HL-60 (cell line): ENCODE measurements at regions not wholly inside any gene's neighbourhood (a gene's known extent, or its start where the extent isn't known, plus 50 kb on each side); places are given as distances from the start of the nearest gene placed in this dataset.

Source experiments
- DNase-seq, 2 experiments: peaks; one replicate each; pipeline ENCODE4 v3.0.0-alpha.2; 2010 to 2020; ENCODE audit warnings: low read depth in 1 of 2, low spot score in 1 of 2
- H3K27ac ChIP-seq: fragments of 250-450 bp; sonication (Bioruptor Pico); replicated peaks from 2 replicates; pipeline ENCODE4 v1.5.1; 2020; ENCODE audit warnings: mild to moderate bottlenecking, moderate library complexity
- H3K27me3 ChIP-seq: fragments of 250-450 bp; sonication (Bioruptor Pico); 2 replicates; pipeline ENCODE4 v1.5.1; 2021; ENCODE audit warnings: mild to moderate bottlenecking, moderate library complexity; ENCODE audit not compliant: insufficient read depth, poor library complexity, severe bottlenecking
- H3K4me3 ChIP-seq: replicated peaks from 2 replicates; pipeline ENCODE4 v1.5.1; 2011; ENCODE audit warnings: mild to moderate bottlenecking, control low read depth, low read length; ENCODE audit not compliant: insufficient read depth
- GABPA ChIP-seq: IDR thresholded peaks from 2 replicates; pipeline ENCODE4 v1.6.1; 2012; ENCODE audit warnings: low read depth
- POLR2AphosphoS5 ChIP-seq: IDR thresholded peaks from 2 replicates; pipeline ENCODE4 v1.6.1; 2012; ENCODE audit warnings: low read depth
- SPI1 ChIP-seq: IDR thresholded peaks from 2 replicates; pipeline ENCODE4 v1.6.1; 2012; ENCODE audit warnings: low read depth, mild to moderate bottlenecking, borderline replicate concordance
- TF ChIP-seq, protein P1 (sequence below): IDR thresholded peaks from 2 replicates; pipeline ENCODE4 v1.6.1; 2012; ENCODE audit warnings: low read depth; ENCODE audit not compliant: insufficient replicate concordance
- TF ChIP-seq, protein P2 (sequence below): IDR thresholded peaks from one replicate; pipeline ENCODE4 v1.5.1; 2011; ENCODE audit warnings: low read length, control low read depth, inconsistent platforms; ENCODE audit not compliant: insufficient read depth

DNA sequence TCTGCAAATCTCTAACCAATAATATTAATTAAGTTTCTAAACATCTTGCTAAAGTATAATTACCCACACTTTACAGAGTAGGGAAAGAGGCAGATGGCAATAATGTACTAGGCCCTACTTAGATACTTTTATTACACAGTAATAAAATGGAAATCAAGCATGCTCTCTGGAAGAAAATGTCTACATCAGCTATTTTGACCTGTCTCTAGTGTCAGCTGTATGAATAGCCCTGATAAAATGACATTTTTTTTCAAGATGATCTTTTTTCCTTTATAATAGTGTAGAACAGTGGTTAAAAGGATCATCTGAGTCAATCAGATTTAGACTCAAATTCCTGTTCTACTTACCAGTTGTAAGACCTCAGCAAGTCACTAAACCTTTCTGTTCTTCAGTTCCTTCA, 397.3 kb downstream of the GRB14 start:
- no peak for DNase-seq
- Histone ChIP-seq H3K27me3 (no peaks in the 10 kb centered on the region), H3K27ac (no peak overlapping the region), H3K4me3 (no peak overlapping the region)
- TF ChIP-seq, protein P1, sequence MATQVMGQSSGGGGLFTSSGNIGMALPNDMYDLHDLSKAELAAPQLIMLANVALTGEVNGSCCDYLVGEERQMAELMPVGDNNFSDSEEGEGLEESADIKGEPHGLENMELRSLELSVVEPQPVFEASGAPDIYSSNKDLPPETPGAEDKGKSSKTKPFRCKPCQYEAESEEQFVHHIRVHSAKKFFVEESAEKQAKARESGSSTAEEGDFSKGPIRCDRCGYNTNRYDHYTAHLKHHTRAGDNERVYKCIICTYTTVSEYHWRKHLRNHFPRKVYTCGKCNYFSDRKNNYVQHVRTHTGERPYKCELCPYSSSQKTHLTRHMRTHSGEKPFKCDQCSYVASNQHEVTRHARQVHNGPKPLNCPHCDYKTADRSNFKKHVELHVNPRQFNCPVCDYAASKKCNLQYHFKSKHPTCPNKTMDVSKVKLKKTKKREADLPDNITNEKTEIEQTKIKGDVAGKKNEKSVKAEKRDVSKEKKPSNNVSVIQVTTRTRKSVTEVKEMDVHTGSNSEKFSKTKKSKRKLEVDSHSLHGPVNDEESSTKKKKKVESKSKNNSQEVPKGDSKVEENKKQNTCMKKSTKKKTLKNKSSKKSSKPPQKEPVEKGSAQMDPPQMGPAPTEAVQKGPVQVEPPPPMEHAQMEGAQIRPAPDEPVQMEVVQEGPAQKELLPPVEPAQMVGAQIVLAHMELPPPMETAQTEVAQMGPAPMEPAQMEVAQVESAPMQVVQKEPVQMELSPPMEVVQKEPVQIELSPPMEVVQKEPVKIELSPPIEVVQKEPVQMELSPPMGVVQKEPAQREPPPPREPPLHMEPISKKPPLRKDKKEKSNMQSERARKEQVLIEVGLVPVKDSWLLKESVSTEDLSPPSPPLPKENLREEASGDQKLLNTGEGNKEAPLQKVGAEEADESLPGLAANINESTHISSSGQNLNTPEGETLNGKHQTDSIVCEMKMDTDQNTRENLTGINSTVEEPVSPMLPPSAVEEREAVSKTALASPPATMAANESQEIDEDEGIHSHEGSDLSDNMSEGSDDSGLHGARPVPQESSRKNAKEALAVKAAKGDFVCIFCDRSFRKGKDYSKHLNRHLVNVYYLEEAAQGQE = no peak
- TF ChIP-seq GABPA (no peak), SPI1 (no peak), POLR2AphosphoS5 (no peak)
- TF ChIP-seq, protein P2, sequence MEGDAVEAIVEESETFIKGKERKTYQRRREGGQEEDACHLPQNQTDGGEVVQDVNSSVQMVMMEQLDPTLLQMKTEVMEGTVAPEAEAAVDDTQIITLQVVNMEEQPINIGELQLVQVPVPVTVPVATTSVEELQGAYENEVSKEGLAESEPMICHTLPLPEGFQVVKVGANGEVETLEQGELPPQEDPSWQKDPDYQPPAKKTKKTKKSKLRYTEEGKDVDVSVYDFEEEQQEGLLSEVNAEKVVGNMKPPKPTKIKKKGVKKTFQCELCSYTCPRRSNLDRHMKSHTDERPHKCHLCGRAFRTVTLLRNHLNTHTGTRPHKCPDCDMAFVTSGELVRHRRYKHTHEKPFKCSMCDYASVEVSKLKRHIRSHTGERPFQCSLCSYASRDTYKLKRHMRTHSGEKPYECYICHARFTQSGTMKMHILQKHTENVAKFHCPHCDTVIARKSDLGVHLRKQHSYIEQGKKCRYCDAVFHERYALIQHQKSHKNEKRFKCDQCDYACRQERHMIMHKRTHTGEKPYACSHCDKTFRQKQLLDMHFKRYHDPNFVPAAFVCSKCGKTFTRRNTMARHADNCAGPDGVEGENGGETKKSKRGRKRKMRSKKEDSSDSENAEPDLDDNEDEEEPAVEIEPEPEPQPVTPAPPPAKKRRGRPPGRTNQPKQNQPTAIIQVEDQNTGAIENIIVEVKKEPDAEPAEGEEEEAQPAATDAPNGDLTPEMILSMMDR = no peak

DNA sequence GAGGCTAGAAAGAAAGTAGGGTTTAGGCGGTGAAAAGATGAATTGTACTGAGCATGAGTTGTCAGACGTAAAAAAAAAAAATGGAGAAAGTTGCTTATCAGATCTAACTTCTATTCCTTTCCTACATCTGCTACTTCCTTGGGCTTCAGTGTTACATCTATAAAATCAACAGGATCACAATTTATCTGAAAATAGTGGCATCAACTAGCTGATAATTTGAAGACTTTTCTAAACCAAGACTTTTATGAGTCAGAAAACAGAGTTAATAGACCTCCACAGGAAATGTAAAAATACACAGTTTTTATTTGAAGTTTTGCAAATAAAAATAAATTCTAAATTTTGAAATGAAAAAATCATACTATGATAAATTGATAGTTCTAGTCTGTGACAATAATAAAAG, 399.8 kb downstream of the GRB14 start:
- no peak for DNase-seq
- Histone ChIP-seq H3K27me3 (no peaks in the 10 kb centered on the region), H3K4me3 (no peak overlapping the region), H3K27ac (no peak overlapping the region)
- no peak for TF ChIP-seq POLR2AphosphoS5
- no peak for TF ChIP-seq GABPA
- TF ChIP-seq, protein P2 = no peak
- no peak for TF ChIP-seq SPI1
- TF ChIP-seq, protein P1 = no peak

DNA sequence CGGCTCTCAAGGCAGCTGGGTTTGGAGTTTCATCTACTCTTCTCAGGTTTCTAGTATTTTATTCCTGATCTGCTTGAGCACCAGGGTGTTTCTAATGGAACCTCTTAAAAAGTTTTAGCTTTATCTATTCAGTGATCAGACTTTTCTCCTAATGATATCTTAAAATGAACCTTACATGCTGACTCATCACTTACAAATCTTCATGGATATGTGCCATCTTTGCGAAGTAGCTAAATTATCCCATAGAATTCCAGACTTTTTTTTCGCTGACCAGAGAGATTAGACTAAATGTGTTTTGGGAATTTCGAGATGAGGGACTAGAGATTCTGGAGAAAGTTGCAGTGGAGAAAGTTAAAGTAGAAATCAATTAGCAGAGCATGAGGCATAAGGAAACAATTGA, 401.0 kb downstream of the GRB14 start:
- no peak for TF ChIP-seq POLR2AphosphoS5
- TF ChIP-seq, protein P1 = no peak
- TF ChIP-seq, protein P2 = no peak
- no peak for TF ChIP-seq GABPA
- no peak for TF ChIP-seq SPI1
- no peak for DNase-seq
- H3K27ac ChIP-seq = no peak overlapping the region
- no peaks in the 10 kb centered on the region for H3K27me3 ChIP-seq
- no peak overlapping the region for H3K4me3 ChIP-seq
